HEK293 (cell line): ENCODE measurements at regions not wholly inside any gene's neighbourhood (a gene's known extent, or its start where the extent isn't known, plus 50 kb on each side); places are given as distances from the start of the nearest gene placed in this dataset.

Experiments used
- ATF2 ChIP-seq: fragments of 450-650 bp; formaldehyde crosslinking; IDR thresholded peaks from 2 replicates; pipeline ENCODE4 v1.5.1; 2016; ENCODE audit warnings: missing biosample characterization, missing genetic modification characterization, low read depth
- HIC1 ChIP-seq: fragments of 450-650 bp; formaldehyde crosslinking; IDR thresholded peaks from 2 replicates; pipeline ENCODE4 v1.5.1; 2016; ENCODE audit warnings: missing biosample characterization, missing genetic modification characterization
- PBX3 ChIP-seq: sonication (generic); formaldehyde crosslinking; IDR thresholded peaks from 2 replicates; pipeline ENCODE4 v1.8.1; 2022; ENCODE audit warnings: mild to moderate bottlenecking, moderate library complexity, missing genetic modification reagents
- ZBTB44 ChIP-seq: fragments of 450-650 bp; IDR thresholded peaks from 2 replicates; pipeline ENCODE4 v1.5.1; 2018; ENCODE audit warnings: missing biosample characterization, mild to moderate bottlenecking, missing genetic modification characterization
- ZNF266 ChIP-seq: fragments of 450-650 bp; formaldehyde crosslinking; IDR thresholded peaks from 2 replicates; pipeline ENCODE4 v1.5.1; 2016; ENCODE audit warnings: missing biosample characterization, missing genetic modification characterization, low read depth
- ZNF274 ChIP-seq, 2 experiments: fragments of 200-500 bp in 1 of 2; fragments of 450-650 bp in 1 of 2; sonication (Bioruptor generic) in 1 of 2; formaldehyde crosslinking in 1 of 2; IDR thresholded peaks; 2 replicates each; pipeline versions ENCODE4 v1.5.1 to v1.6.1; 2014 to 2016; ENCODE audit warnings: borderline replicate concordance in 1 of 2, inconsistent platforms in 1 of 2, low read length in 1 of 2, missing biosample characterization in 1 of 2, missing genetic modification characterization in 1 of 2
- ZXDB ChIP-seq: fragments of 450-650 bp; formaldehyde crosslinking; IDR thresholded peaks from 2 replicates; pipeline ENCODE4 v1.5.1; 2016; ENCODE audit warnings: missing biosample characterization, missing genetic modification characterization

- TF ChIP-seq ZNF266 (tag by site-specific recombination) (no peak), ZXDB (no peak), HIC1 (no peak), PBX3 (CRISPR knock-in tag) (no peak), ATF2 (tag by site-specific recombination) (no peak), ZBTB44 (no peak), ZNF274 (IDR thresholded peaks at IDR 0.05; ENCODE audit: low read length) (no peak), ZNF274 (tag by site-specific recombination; IDR thresholded peaks at IDR 0.05; ENCODE audit: borderline replicate concordance) (no peak)
These were observed 336.9 kb downstream of the BMP4 start for GRCh38 chr14:53619691-53620231.
